ENCODE measurements at regions not wholly inside any gene's neighbourhood (a gene's known extent, or its start where the extent isn't known, plus 50 kb on each side); places are given as distances from the start of the nearest gene placed in this dataset.

DNA sequence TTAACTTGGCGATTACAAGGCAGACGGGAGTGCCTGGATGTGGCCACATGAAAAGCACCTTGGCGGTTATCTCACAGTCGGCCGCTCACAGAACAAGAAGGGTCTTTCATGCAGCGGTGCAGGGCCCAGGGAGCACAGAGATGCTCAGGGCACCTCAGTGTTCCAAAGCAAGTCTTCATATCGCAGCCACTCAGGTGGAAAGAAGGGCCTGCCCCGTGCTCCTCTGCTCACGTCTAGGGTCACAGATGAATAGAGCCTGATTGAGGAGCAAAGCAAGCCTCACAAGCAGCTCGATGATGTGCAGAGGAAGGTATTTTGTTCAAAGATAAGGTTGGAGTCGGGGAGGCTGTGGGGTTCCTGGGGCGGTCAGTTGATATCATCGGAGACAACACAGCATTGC is 297.8 kb downstream of the WDR11 start:
- no peaks in the 10 kb centered on the region for H3K27me3 ChIP-seq
- no peaks in the 10 kb centered on the region for H3K4me1 ChIP-seq
- ATAC-seq: no peak
- H3K9me3 ChIP-seq: peaks cover 0 to 1% (median 0%) of the 10 kb centered on the region in 3 donors
- no peaks in the 10 kb centered on the region for H3K36me3 ChIP-seq (replicated peaks in 1 of 2; ENCODE audit: insufficient read depth in 1 of 2, low read depth in 2 of 2)
- no peak overlapping the region for H3K27ac ChIP-seq
- 72 to 79% methylated on average over 13 of the region's 13 CpGs for WGBS, 2 donors
- TF ChIP-seq, protein P1, sequence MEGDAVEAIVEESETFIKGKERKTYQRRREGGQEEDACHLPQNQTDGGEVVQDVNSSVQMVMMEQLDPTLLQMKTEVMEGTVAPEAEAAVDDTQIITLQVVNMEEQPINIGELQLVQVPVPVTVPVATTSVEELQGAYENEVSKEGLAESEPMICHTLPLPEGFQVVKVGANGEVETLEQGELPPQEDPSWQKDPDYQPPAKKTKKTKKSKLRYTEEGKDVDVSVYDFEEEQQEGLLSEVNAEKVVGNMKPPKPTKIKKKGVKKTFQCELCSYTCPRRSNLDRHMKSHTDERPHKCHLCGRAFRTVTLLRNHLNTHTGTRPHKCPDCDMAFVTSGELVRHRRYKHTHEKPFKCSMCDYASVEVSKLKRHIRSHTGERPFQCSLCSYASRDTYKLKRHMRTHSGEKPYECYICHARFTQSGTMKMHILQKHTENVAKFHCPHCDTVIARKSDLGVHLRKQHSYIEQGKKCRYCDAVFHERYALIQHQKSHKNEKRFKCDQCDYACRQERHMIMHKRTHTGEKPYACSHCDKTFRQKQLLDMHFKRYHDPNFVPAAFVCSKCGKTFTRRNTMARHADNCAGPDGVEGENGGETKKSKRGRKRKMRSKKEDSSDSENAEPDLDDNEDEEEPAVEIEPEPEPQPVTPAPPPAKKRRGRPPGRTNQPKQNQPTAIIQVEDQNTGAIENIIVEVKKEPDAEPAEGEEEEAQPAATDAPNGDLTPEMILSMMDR (IDR thresholded peaks at IDR 0.05): no peak
- no peak for TF ChIP-seq POLR2A (IDR thresholded peaks at IDR 0.05)
- intact Hi-C loops (cut with DNase I): no loop called here
- no peak for DNase-seq
- no peak overlapping the region for H3K4me3 ChIP-seq

DNA sequence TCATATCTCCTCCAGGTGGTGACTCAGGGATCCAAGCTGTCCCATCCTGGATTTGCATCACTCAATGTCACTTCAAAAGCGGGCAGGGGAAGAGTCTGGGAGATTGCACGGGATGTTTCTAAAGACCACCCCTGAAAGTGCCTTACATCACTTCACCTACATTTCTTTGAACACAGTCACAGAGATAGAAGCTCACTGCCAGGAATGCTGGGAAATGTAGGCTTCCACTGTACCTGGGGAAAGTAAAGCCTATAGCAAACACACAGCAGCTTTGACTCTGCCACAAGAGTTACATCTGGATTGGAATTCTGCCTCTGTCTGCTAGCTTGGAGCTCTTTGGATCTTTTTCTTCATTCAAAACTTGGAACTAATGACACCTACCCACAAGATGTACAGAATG is 300.9 kb downstream of the WDR11 start:
- ATAC-seq (no peak), DNase-seq (no peak)
- TF ChIP-seq, protein P1 (IDR thresholded peaks at IDR 0.05): no peak
- TF ChIP-seq POLR2A (IDR thresholded peaks at IDR 0.05): no peak
- Histone ChIP-seq H3K4me3 (no peak overlapping the region), H3K9me3 (no peaks in the 10 kb centered on the region), H3K27ac (no peak overlapping the region), H3K36me3 (replicated peaks in 1 of 2; ENCODE audit: insufficient read depth in 1 of 2, low read depth in 2 of 2) (no peaks in the 10 kb centered on the region), H3K4me1 (peaks cover 8% of the 10 kb centered on the region), H3K27me3 (no peaks in the 10 kb centered on the region)
- intact Hi-C loops (cut with DNase I): no loop called here
- 75% methylated on average over 2 of the region's 2 CpGs for WGBS, 2 donors

DNA sequence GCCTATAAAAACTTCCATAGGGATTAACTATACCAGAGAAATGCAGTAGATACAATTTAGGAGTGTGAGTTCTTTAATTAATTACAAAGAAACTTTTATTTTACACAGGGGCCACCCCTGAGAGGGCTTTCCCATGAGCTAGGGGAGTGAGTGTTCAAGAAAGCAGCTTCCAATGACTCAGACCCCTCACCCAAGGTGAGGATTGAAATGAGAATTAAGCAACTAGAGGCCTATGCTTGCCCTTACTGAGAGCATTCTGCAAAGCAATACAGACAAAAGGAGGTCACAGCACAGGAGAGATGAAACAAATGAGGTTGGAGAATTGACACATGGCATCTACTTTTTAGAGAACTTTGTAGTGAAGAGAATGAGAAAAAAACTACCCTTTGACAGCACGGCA is 301.8 kb downstream of the WDR11 start:
- no peaks in the 10 kb centered on the region for H3K9me3 ChIP-seq
- H3K36me3 ChIP-seq (replicated peaks in 1 of 2; ENCODE audit: insufficient read depth in 1 of 2, low read depth in 2 of 2): no peaks in the 10 kb centered on the region
- intact Hi-C loops (cut with DNase I): no loop called here
- DNase-seq (no peak), ATAC-seq (no peak)
- H3K4me3 ChIP-seq: no peak overlapping the region
- TF ChIP-seq, protein P1 (IDR thresholded peaks at IDR 0.05): no peak
- TF ChIP-seq POLR2A (IDR thresholded peaks at IDR 0.05): no peak
- no peaks in the 10 kb centered on the region for H3K27me3 ChIP-seq
- WGBS, 2 donors: 76 to 82% methylated on average over 1 of the region's 1 CpG
- no peak overlapping the region for H3K27ac ChIP-seq
- peaks cover 8% of the 10 kb centered on the region for H3K4me1 ChIP-seq

DNA sequence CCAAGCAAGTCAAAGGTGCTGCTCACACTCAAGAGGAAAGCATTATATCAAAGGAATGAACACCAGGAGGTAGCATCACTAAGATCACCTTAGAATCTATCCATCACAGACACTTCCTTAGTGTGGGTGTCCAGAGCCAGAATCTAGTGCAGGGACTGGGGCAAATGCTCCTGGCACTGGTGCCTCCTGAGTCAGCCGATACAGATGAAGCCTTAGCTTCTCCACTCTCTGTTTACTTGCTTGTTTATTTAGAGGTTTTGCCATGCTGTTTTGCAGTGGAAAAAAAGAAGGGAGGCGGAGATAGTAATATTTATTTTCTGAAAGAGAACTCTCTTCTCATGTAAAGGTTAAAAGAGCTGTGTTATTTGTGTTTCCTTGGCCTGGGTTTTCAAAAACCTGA is 303.1 kb downstream of the WDR11 start:
- Histone ChIP-seq H3K27ac (no peak overlapping the region), H3K9me3 (no peaks in the 10 kb centered on the region), H3K4me1 (peaks cover 8% of the 10 kb centered on the region), H3K27me3 (no peaks in the 10 kb centered on the region), H3K4me3 (no peak overlapping the region), H3K36me3 (replicated peaks in 1 of 2; ENCODE audit: insufficient read depth in 1 of 2, low read depth in 2 of 2) (no peaks in the 10 kb centered on the region)
- DNase-seq (no peak), ATAC-seq (no peak)
- no peak for TF ChIP-seq POLR2A (IDR thresholded peaks at IDR 0.05)
- TF ChIP-seq, protein P1 (IDR thresholded peaks at IDR 0.05): no peak
- 74 to 76% methylated on average over 2 of the region's 2 CpGs for WGBS, 2 donors
- intact Hi-C loops (cut with DNase I): no loop called here

DNA sequence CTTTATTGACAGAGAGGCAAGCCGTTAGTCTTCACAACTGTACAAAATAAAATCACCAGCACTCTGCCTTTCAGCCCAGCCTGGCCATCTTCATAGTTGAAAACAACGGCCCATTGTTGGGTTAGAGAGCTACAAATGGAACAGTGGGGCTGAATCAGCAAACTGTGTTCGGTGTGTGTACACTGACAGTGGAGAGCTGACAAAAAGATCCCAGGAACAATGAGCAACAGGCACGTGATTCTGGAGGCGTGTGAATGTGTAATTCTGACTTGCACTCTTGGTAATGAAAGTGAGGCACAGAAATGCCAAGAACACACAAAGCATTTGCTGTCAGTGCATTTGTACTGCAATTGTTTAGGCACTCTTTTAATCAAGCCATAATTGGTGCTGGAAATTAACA is 303.7 kb downstream of the WDR11 start:
- Histone ChIP-seq H3K36me3 (replicated peaks in 1 of 2; ENCODE audit: insufficient read depth in 1 of 2, low read depth in 2 of 2) (no peaks in the 10 kb centered on the region), H3K9me3 (no peaks in the 10 kb centered on the region), H3K4me1 (peaks cover 8% of the 10 kb centered on the region), H3K4me3 (no peak overlapping the region), H3K27ac (no peak overlapping the region), H3K27me3 (no peaks in the 10 kb centered on the region)
- TF ChIP-seq, protein P1 (IDR thresholded peaks at IDR 0.05): no peak
- no peak for TF ChIP-seq POLR2A (IDR thresholded peaks at IDR 0.05)
- ATAC-seq (no peak), DNase-seq (peak in 2 of 4 donors; percentile 8 to 19)
- 15 to 25% methylated on average over 5 of the region's 5 CpGs for WGBS, 2 donors
- intact Hi-C loops (cut with DNase I): no loop called here
